Natural killer cell (primary cell): ENCODE measurements at regions not wholly inside any gene's neighbourhood (a gene's known extent, or its start where the extent isn't known, plus 50 kb on each side); places are given as distances from the start of the nearest gene placed in this dataset.

Source experiments
- ATAC-seq, 3 donors: fragments of 150-1000 bp in 2 of 3; fragments of 200-7000 bp in 1 of 3; cut with Tn5 transposase; 1 replicate in 1 of 3; 2 replicates in 2 of 3; pipeline ENCODE4 v1.10.0; 2021; ENCODE audit warnings: mild to moderate bottlenecking in 2 of 3, moderate library complexity in 2 of 3
- DNase-seq, 2 donors: peaks; one replicate each; pipeline versions ENCODE4 v3.0.0 to v3.0.0-alpha.2; 2013 to 2021; ENCODE audit warnings: mixed read lengths in 1 of 2
- H3K27ac ChIP-seq: one replicate; pipeline ENCODE4 v1.5.1; 2013; ENCODE audit warnings: mild to moderate bottlenecking, low read length
- H3K27me3 ChIP-seq: one replicate; pipeline ENCODE4 v1.6.1; 2013; ENCODE audit warnings: low read length; ENCODE audit not compliant: control insufficient read depth, insufficient read depth
- H3K36me3 ChIP-seq: one replicate; pipeline ENCODE4 v1.6.1; 2013; ENCODE audit warnings: low read length; ENCODE audit not compliant: control insufficient read depth, insufficient read depth
- H3K4me1 ChIP-seq: one replicate; pipeline ENCODE4 v1.6.1; 2013; ENCODE audit warnings: low read length; ENCODE audit not compliant: control insufficient read depth, insufficient read depth
- H3K4me3 ChIP-seq: one replicate; pipeline ENCODE4 v1.5.1; 2013; ENCODE audit warnings: low read length
- H3K9me3 ChIP-seq: one replicate; pipeline ENCODE4 v1.6.1; 2013; ENCODE audit warnings: low read length; ENCODE audit not compliant: control insufficient read depth, insufficient read depth
- H3K27ac Mint-ChIP-seq, 2 donors: one replicate each; pipeline ENCODE4 v1.8.0; 2022; ENCODE audit warnings: mild to moderate bottlenecking in 2 of 2, mixed read lengths in 2 of 2, moderate library complexity in 1 of 2
- H3K27me3 Mint-ChIP-seq, 2 donors: one replicate each; pipeline ENCODE4 v1.8.0; 2022; ENCODE audit warnings: low read depth in 2 of 2, mixed read lengths in 2 of 2
- H3K36me3 Mint-ChIP-seq: one replicate; pipeline ENCODE4 v1.8.0; 2022; ENCODE audit warnings: mixed read lengths
- H3K4me1 Mint-ChIP-seq, 2 donors: one replicate each; pipeline ENCODE4 v1.8.0; 2022; ENCODE audit warnings: mixed read lengths in 2 of 2
- H3K4me3 Mint-ChIP-seq: one replicate; pipeline ENCODE4 v1.8.0; 2022; ENCODE audit warnings: mild to moderate bottlenecking, moderate library complexity, mixed read lengths
- H3K9me3 Mint-ChIP-seq, 2 donors: one replicate each; pipeline ENCODE4 v1.8.0; 2022; ENCODE audit warnings: mixed read lengths in 2 of 2
- WGBS: methylation state at CpG from one replicate; pipeline ENCODE4 v1.1.7; 2013; ENCODE audit warnings: missing lambda C conversion rate; ENCODE audit not compliant: insufficient coverage; 5-methylcytosine and 5-hydroxymethylcytosine counted together
- intact Hi-C: fragments of 100-400 bp; cut with micrococcal nuclease; formaldehyde crosslinking; loops from one replicate; pipeline ENCODE4 v1.14.2; 2022
- TF ChIP-seq, protein P1 (sequence below): fragments of 200-600 bp; IDR thresholded peaks from one replicate; pipeline ENCODE4 v1.8.0; 2022; ENCODE audit warnings: antibody characterized with exemption

DNA sequence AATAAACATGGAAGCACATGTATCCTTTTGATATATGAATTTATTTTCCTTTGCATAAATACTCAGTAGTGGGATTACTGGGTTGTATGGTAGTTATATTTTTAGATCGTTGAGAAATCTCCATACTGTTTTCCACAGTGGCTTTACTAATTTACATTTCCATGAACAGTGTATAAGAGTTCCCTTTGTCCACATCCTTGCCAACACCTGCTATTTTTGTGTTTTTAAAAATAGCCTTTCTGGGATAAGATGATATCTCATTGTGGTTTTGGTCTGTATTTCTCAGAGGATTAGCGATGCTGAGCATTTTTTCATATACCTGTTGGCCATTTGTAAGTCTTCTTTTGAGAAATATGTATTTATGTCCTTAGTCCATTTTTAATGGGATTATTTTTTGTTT lies 329.2 kb upstream of the KITLG start:
- DNase-seq (no peak), ATAC-seq (no peak)
- no peak overlapping the region for H3K4me3 ChIP-seq
- TF ChIP-seq, protein P1, sequence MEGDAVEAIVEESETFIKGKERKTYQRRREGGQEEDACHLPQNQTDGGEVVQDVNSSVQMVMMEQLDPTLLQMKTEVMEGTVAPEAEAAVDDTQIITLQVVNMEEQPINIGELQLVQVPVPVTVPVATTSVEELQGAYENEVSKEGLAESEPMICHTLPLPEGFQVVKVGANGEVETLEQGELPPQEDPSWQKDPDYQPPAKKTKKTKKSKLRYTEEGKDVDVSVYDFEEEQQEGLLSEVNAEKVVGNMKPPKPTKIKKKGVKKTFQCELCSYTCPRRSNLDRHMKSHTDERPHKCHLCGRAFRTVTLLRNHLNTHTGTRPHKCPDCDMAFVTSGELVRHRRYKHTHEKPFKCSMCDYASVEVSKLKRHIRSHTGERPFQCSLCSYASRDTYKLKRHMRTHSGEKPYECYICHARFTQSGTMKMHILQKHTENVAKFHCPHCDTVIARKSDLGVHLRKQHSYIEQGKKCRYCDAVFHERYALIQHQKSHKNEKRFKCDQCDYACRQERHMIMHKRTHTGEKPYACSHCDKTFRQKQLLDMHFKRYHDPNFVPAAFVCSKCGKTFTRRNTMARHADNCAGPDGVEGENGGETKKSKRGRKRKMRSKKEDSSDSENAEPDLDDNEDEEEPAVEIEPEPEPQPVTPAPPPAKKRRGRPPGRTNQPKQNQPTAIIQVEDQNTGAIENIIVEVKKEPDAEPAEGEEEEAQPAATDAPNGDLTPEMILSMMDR, result no peak
- Mint-ChIP-seq H3K27ac (no peak overlapping the region), H3K27me3 (no peaks in the 10 kb centered on the region), H3K9me3 (peaks cover 15 to 19% of the 10 kb centered on the region in 2 donors), H3K4me1 (no peaks in the 10 kb centered on the region), H3K4me3 (no peak overlapping the region), H3K36me3 (peaks cover 7% of the 10 kb centered on the region)
- H3K9me3 ChIP-seq, result no peaks in the 10 kb centered on the region
- no peaks in the 10 kb centered on the region for H3K4me1 ChIP-seq
- WGBS, result 92% methylated on average over 1 of the region's 2 CpGs
- no peaks in the 10 kb centered on the region for H3K27me3 ChIP-seq
- intact Hi-C loops, result no loop called here
- H3K27ac ChIP-seq, result no peak overlapping the region
- no peaks in the 10 kb centered on the region for H3K36me3 ChIP-seq

DNA sequence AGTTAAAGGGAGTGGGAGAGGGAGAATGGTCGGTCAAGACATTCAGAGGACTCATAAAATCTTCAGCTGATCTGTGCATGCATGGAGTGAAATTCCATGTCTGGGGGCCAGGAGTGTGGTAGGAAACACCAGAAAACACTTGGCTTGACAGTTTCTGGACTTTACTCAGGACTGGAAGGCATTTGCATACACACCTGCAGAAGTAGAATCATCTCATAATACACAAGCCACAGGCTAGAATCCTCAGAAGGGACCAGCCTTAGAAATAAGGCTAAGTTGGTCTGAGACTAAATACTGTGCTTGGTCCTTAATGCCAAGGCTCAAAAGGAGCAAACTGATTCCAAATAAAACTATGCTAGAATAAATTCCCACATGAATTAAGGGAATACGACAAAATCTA lies 328.1 kb upstream of the KITLG start:
- no peaks in the 10 kb centered on the region for H3K36me3 Mint-ChIP-seq
- 91% methylated on average over 1 of the region's 2 CpGs for WGBS

DNA sequence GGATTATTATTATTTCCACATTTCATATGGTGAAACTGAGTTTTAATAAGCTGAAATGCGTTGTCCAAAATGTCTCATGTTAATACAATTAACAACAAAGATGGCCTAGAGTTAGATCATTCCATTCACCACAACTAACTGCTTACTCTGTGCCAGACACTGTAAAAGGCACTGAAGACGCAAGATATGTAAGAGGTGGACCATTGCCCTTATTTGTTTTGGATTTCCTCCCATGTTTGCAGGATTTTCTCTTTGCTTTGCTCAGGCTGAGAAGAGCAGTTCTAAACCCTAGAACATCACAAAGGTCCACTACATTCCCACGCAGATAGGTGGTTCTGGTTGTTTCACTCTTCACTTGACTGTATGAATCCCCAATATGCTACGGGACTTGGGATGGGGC lies 324.4 kb upstream of the KITLG start:
- H3K27ac Mint-ChIP-seq, result no peak overlapping the region
- TF ChIP-seq, protein P1, result no peak
- 93% methylated on average over 4 of the region's 4 CpGs for WGBS
- ATAC-seq (no peak), DNase-seq (no peak)
- H3K4me3 ChIP-seq, result no peak overlapping the region
- H3K27me3 ChIP-seq, result no peaks in the 10 kb centered on the region
- H3K4me1 Mint-ChIP-seq, result no peaks in the 10 kb centered on the region
- H3K4me1 ChIP-seq, result no peaks in the 10 kb centered on the region
- H3K36me3 Mint-ChIP-seq, result no peaks in the 10 kb centered on the region
- H3K9me3 ChIP-seq, result no peaks in the 10 kb centered on the region
- H3K4me3 Mint-ChIP-seq, result no peak overlapping the region
- H3K27me3 Mint-ChIP-seq, result peaks cover 0 to 2% of the 10 kb centered on the region in 2 donors
- H3K36me3 ChIP-seq, result no peaks in the 10 kb centered on the region
- intact Hi-C loops, result no loop called here
- no peak overlapping the region for H3K27ac ChIP-seq
- H3K9me3 Mint-ChIP-seq, result peaks cover 5 to 10% of the 10 kb centered on the region in 2 donors

More for the DNA sequence above, 328.1 kb upstream of the KITLG start:
- Histone ChIP-seq H3K27ac (no peak overlapping the region), H3K9me3 (no peaks in the 10 kb centered on the region), H3K36me3 (no peaks in the 10 kb centered on the region), H3K27me3 (no peaks in the 10 kb centered on the region), H3K4me3 (no peak overlapping the region), H3K4me1 (no peaks in the 10 kb centered on the region)
- intact Hi-C loops, result no loop called here
- Mint-ChIP-seq H3K4me1 (no peaks in the 10 kb centered on the region), H3K27ac (no peak overlapping the region), H3K4me3 (no peak overlapping the region), H3K27me3 (no peaks in the 10 kb centered on the region), H3K9me3 (peaks cover 11 to 13% of the 10 kb centered on the region in 2 donors)
- DNase-seq (no peak), ATAC-seq (no peak)
- TF ChIP-seq, protein P1, result no peak

DNA sequence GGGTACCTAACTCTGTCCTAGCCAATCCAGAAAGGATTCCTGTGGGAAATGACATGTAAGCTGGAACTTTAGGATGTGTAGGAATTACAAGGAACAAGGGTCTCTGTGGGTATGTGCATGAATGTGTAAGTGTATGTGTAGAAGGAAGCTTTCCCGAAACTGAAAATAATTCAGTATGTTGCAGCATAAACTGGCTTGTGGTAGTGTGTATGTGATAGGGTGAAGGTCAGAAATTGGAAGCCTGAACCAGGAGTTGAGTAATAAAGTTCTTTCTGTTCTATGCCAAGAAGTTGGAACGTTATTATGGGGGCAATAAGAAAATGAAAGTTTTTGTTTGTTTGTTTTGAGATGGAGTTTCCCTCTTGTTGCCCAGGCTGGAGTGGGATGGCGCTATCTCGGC lies 323.1 kb upstream of the KITLG start:
- H3K4me3 ChIP-seq, result no peak overlapping the region
- Mint-ChIP-seq H3K9me3 (peaks cover 5 to 7% of the 10 kb centered on the region in 2 donors), H3K27me3 (peaks cover 0 to 2% of the 10 kb centered on the region in 2 donors), H3K4me1 (no peaks in the 10 kb centered on the region), H3K27ac (no peak overlapping the region), H3K4me3 (no peak overlapping the region), H3K36me3 (no peaks in the 10 kb centered on the region)
- TF ChIP-seq, protein P1, result no peak
- no peaks in the 10 kb centered on the region for H3K9me3 ChIP-seq
- H3K27ac ChIP-seq, result no peak overlapping the region
- no peak for ATAC-seq
- intact Hi-C loops, result no loop called here
- 88% methylated on average over 4 of the region's 4 CpGs for WGBS
- H3K4me1 ChIP-seq, result no peaks in the 10 kb centered on the region
- no peaks in the 10 kb centered on the region for H3K36me3 ChIP-seq
- no peaks in the 10 kb centered on the region for H3K27me3 ChIP-seq
- no peak for DNase-seq
